CD8-positive, alpha-beta memory T cell (primary cell): ENCODE measurements at regions not wholly inside any gene's neighbourhood (a gene's known extent, or its start where the extent isn't known, plus 50 kb on each side); places are given as distances from the start of the nearest gene placed in this dataset.

Experiments used
- CTCF ChIA-PET: fragments of 350-600 bp; sonication (Branson Sonifier 250); formaldehyde crosslinking; loops from one replicate; lab custom pipeline; 2021; ENCODE audit warnings: antibody characterized with exemption; lab: Charles Lee
- POLR2A ChIA-PET: fragments of 350-600 bp; sonication (Branson Sonifier 250); formaldehyde crosslinking; loops from one replicate; lab custom pipeline; 2021; ENCODE audit warnings: antibody characterized with exemption; lab: Charles Lee
- DNase-seq, 5 donors: peaks; one replicate each; pipeline versions ENCODE4 v3.0.0 to v3.0.0-alpha.2; 2020 to 2022; ENCODE audit warnings: mixed read lengths in 1 of 5
- H3K27ac ChIP-seq: one replicate; pipeline ENCODE4 v1.7.0; 2013; ENCODE audit warnings: low read depth, mild to moderate bottlenecking, low read length, moderate library complexity
- H3K27me3 ChIP-seq: 2 replicates; pipeline ENCODE4 v1.7.0; 2013; ENCODE audit warnings: low read length, mild to moderate bottlenecking; ENCODE audit not compliant: insufficient read depth, poor library complexity, severe bottlenecking
- H3K36me3 ChIP-seq: 2 replicates; pipeline ENCODE4 v1.7.0; 2013; ENCODE audit warnings: mild to moderate bottlenecking, low read length, moderate library complexity; ENCODE audit not compliant: insufficient read depth
- H3K4me1 ChIP-seq: 2 replicates; pipeline ENCODE4 v1.7.0; 2013; ENCODE audit warnings: mild to moderate bottlenecking, low read length, moderate library complexity; ENCODE audit not compliant: insufficient read depth
- H3K4me3 ChIP-seq: 2 replicates; pipeline ENCODE4 v1.7.0; 2013; ENCODE audit warnings: mild to moderate bottlenecking, low read length
- H3K9me3 ChIP-seq: 2 replicates; pipeline ENCODE4 v1.7.0; 2013; ENCODE audit warnings: mild to moderate bottlenecking, low read length
- H3K27ac Mint-ChIP-seq, 8 donors: one replicate each; pipeline ENCODE4 v1.8.0; 2020 to 2021; ENCODE audit warnings: mixed read lengths in 8 of 8, mild to moderate bottlenecking in 6 of 8, inconsistent platforms in 3 of 8, moderate library complexity in 3 of 8
- H3K27me3 Mint-ChIP-seq, 2 donors: one replicate each; pipeline ENCODE4 v1.8.0; 2020 to 2021; ENCODE audit warnings: mixed read lengths in 2 of 2, mild to moderate bottlenecking in 1 of 2, moderate library complexity in 1 of 2
- H3K36me3 Mint-ChIP-seq, 3 donors: one replicate each; pipeline ENCODE4 v1.8.0; 2020 to 2021; ENCODE audit warnings: mixed read lengths in 3 of 3, inconsistent platforms in 1 of 3, mild to moderate bottlenecking in 1 of 3
- H3K4me1 Mint-ChIP-seq, 3 donors: one replicate each; pipeline ENCODE4 v1.8.0; 2020 to 2021; ENCODE audit warnings: mixed read lengths in 3 of 3, inconsistent platforms in 1 of 3, mild to moderate bottlenecking in 1 of 3
- H3K4me3 Mint-ChIP-seq, 7 donors: one replicate each; pipeline ENCODE4 v1.8.0; 2020 to 2021; ENCODE audit warnings: mixed read lengths in 7 of 7, mild to moderate bottlenecking in 6 of 7, moderate library complexity in 4 of 7, inconsistent platforms in 2 of 7
- H3K9me3 Mint-ChIP-seq, 5 donors: one replicate each; pipeline ENCODE4 v1.8.0; 2020 to 2022; ENCODE audit warnings: mixed read lengths in 5 of 5, mild to moderate bottlenecking in 3 of 5, moderate library complexity in 2 of 5, inconsistent platforms in 1 of 5

DNA sequence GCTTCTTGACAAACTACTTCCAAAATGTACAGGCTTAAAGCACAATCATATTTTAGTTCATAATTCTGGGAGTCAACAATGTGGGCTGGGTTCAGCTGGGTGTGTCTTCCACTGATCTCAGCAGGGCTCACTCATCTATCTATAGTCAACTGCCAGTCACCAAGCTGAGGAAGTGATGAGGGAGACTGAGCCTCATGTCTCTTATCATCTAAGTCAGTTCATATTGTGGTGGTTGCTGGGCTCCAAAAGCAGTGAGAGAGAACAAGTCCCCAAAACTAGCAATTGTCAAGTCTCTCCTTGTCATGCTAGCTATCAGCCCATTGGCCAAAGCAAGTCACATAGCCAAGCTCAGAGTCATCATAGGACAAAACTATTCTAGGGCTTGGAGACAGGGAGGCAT, 465.9 kb upstream of the ARID1B start:
- Mint-ChIP-seq H3K9me3 (no peaks in the 10 kb centered on the region), H3K36me3 (no peaks in the 10 kb centered on the region), H3K4me1 (no peaks in the 10 kb centered on the region), H3K27me3 (peaks cover 0 to 1% of the 10 kb centered on the region in 2 donors), H3K27ac (no peak overlapping the region), H3K4me3 (no peak overlapping the region)
- Histone ChIP-seq H3K27me3 (no peaks in the 10 kb centered on the region), H3K4me1 (no peaks in the 10 kb centered on the region), H3K4me3 (no peak overlapping the region), H3K9me3 (no peaks in the 10 kb centered on the region), H3K36me3 (no peaks in the 10 kb centered on the region), H3K27ac (no peak overlapping the region)
- POLR2A ChIA-PET = no interaction called here
- DNase-seq = no peak
- CTCF ChIA-PET = no interaction called here

DNA sequence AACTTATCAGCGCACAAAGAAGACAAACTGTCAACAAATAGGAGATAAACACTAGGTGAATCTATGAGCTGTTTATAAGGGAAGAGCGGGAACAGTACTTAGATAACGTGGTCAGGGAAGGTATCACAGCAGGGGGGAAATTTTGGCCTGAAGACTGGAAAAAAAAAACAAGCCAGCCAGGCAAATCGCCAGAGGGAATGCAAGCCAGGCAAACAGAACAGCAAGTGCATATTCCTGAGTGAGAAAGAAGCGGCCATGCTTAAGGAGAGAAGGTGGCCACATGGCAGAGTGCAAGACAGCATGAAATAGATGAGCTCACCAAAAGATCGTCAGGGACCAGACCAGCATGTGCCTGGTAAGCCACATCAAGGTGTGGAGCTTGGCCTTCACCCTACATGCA, 466.5 kb upstream of the ARID1B start:
- H3K9me3 ChIP-seq = no peaks in the 10 kb centered on the region
- no peaks in the 10 kb centered on the region for H3K27me3 ChIP-seq
- Mint-ChIP-seq H3K27me3 (peaks cover 0 to 1% of the 10 kb centered on the region in 2 donors), H3K4me1 (no peaks in the 10 kb centered on the region), H3K27ac (no peak overlapping the region), H3K4me3 (no peak overlapping the region), H3K36me3 (no peaks in the 10 kb centered on the region), H3K9me3 (no peaks in the 10 kb centered on the region)
- H3K4me1 ChIP-seq = no peaks in the 10 kb centered on the region
- H3K4me3 ChIP-seq = no peak overlapping the region
- H3K27ac ChIP-seq = no peak overlapping the region
- no peak for DNase-seq
- POLR2A ChIA-PET = no interaction called here
- H3K36me3 ChIP-seq = no peaks in the 10 kb centered on the region
- CTCF ChIA-PET = no interaction called here

DNA sequence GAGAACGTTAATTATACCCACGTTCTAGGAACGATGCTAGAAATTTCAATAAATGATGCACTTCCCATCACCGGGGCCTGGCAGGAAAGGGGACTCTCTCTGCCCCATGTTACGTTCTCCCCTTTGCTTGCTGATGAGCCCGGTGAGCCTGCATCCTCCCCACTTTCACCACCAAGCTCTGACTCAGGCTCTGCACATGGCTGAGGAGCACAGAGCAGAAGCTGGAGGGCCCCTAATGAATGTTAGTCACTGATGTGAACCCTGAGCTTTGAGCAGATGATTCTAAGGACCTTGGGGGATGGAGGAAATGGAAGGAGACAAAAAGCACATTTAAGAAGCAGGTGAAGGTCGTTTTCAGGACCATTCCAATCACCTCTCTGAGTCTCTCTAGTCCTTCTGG, 468.2 kb upstream of the ARID1B start:
- ChIA-PET CTCF (no interaction called here), POLR2A (no interaction called here)
- no peak overlapping the region for H3K4me3 Mint-ChIP-seq
- H3K36me3 Mint-ChIP-seq = no peaks in the 10 kb centered on the region
- no peaks in the 10 kb centered on the region for H3K4me1 Mint-ChIP-seq
- DNase-seq = no peak
- Histone ChIP-seq H3K27ac (no peak overlapping the region), H3K27me3 (no peaks in the 10 kb centered on the region), H3K36me3 (no peaks in the 10 kb centered on the region), H3K4me3 (no peak overlapping the region), H3K9me3 (no peaks in the 10 kb centered on the region), H3K4me1 (no peaks in the 10 kb centered on the region)
- H3K27ac Mint-ChIP-seq = no peak overlapping the region
- H3K27me3 Mint-ChIP-seq = peaks cover 0 to under 1% of the 10 kb centered on the region in 2 donors
- no peaks in the 10 kb centered on the region for H3K9me3 Mint-ChIP-seq

DNA sequence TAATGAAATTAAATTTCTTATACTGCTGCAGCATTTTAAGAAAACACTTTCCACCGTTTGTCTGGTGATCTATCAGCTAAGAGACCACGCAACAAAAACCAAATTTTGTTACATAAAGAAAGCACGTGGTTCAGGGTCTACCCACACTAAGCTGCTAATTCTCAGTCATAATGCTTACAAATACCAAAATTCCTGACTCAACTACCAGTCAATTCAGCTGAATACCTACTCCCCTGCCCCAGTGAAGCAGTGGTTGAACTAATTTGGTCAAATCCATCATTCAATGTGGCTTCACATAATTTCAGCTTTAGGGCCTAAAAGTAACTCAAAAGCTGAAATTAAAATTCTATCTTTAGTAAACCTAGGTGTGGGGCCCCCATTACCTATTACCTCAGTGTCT, 468.6 kb upstream of the ARID1B start:
- Histone ChIP-seq H3K9me3 (no peaks in the 10 kb centered on the region), H3K27ac (no peak overlapping the region), H3K4me3 (no peak overlapping the region), H3K27me3 (no peaks in the 10 kb centered on the region), H3K4me1 (no peaks in the 10 kb centered on the region), H3K36me3 (no peaks in the 10 kb centered on the region)
- ChIA-PET CTCF (no interaction called here), POLR2A (no interaction called here)
- no peak for DNase-seq
- Mint-ChIP-seq H3K4me3 (no peak overlapping the region), H3K27ac (no peak overlapping the region), H3K36me3 (no peaks in the 10 kb centered on the region), H3K4me1 (no peaks in the 10 kb centered on the region), H3K9me3 (peaks cover 0 to 1% (median 0%) of the 10 kb centered on the region in 5 donors), H3K27me3 (no peaks in the 10 kb centered on the region)

DNA sequence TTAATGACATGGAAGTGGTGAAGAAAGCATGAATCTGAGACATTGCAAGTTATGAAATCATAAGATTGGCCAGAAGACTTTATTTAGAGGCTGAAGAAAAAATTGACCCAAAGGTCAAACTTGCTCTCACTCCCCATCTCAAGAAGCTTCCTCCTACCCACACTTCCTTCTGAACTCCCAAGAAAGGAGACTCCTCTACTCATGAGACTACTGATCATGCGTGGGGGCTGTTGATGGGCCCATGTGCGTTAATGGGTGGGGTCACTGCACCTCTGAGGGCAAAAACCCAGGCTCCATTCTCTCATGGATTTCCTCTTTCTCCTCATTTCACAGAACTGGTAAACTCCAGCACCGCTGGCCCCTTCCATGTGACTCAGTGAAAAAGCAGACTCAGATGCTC, 470.6 kb upstream of the ARID1B start:
- Mint-ChIP-seq H3K4me3 (no peak overlapping the region), H3K4me1 (no peaks in the 10 kb centered on the region), H3K9me3 (peaks cover 0 to 4% (median 0%) of the 10 kb centered on the region in 5 donors), H3K27ac (no peak overlapping the region), H3K27me3 (no peaks in the 10 kb centered on the region), H3K36me3 (no peaks in the 10 kb centered on the region)
- Histone ChIP-seq H3K36me3 (no peaks in the 10 kb centered on the region), H3K4me3 (no peak overlapping the region), H3K4me1 (no peaks in the 10 kb centered on the region), H3K9me3 (no peaks in the 10 kb centered on the region), H3K27ac (no peak overlapping the region), H3K27me3 (no peaks in the 10 kb centered on the region)
- POLR2A ChIA-PET = no interaction called here
- no peak for DNase-seq
- CTCF ChIA-PET = no interaction called here

DNA sequence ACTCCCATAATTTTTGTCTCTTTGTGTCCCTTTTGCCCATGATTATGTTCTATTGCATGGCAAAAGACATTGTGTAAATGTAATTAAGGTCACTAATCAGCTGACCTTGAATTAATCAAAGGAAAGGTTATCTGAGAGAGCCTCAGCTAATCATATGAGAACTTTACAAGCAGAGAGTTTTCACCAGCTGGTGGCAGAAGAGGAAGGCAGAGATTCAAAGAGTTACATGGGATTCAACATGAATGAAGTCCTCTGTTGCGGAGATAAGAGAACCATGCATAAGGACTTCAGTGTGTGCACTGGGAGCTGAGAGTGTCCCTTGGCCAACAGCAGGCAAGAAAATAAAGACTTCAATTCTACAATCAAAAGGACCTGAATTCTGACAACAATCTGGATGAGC, 494.1 kb upstream of the ARID1B start:
- H3K27ac ChIP-seq = no peak overlapping the region
- peaks cover 2 to 7% of the 10 kb centered on the region in 2 donors for H3K27me3 Mint-ChIP-seq
- no peak overlapping the region for H3K4me3 ChIP-seq
- H3K4me1 ChIP-seq = no peaks in the 10 kb centered on the region
- ChIA-PET CTCF (no interaction called here), POLR2A (no interaction called here)
- no peaks in the 10 kb centered on the region for H3K36me3 ChIP-seq
- DNase-seq = no peak
- H3K27ac Mint-ChIP-seq = no peak overlapping the region
- H3K9me3 Mint-ChIP-seq = peaks cover 0 to 4% (median 0%) of the 10 kb centered on the region in 5 donors
- no peaks in the 10 kb centered on the region for H3K4me1 Mint-ChIP-seq
- no peaks in the 10 kb centered on the region for H3K9me3 ChIP-seq
- H3K36me3 Mint-ChIP-seq = no peaks in the 10 kb centered on the region
- no peaks in the 10 kb centered on the region for H3K27me3 ChIP-seq
- no peak overlapping the region for H3K4me3 Mint-ChIP-seq

DNA sequence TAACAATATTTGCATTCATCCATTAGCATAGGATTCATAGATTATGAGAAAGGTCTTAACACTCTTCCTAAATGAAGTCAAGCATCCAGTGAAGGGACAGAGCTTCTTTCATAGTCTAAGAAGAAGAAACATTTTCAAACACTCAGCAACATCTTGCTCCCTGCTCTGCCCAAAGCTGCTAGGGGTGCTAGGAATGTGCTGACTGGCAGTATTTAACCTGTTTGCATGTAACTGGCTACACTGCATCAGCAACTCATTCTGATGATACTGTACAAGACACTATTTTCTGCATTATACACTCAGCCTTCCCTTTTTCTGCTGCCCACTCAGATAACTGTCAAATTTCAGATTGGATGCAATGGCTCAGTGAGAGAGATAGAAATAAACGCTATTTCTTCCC, 495.1 kb upstream of the ARID1B start:
- Mint-ChIP-seq H3K36me3 (no peaks in the 10 kb centered on the region), H3K4me3 (no peak overlapping the region), H3K9me3 (peaks cover 0 to 4% (median 0%) of the 10 kb centered on the region in 5 donors), H3K27me3 (peaks cover 2 to 7% of the 10 kb centered on the region in 2 donors), H3K27ac (no peak overlapping the region), H3K4me1 (no peaks in the 10 kb centered on the region)
- Histone ChIP-seq H3K4me1 (no peaks in the 10 kb centered on the region), H3K4me3 (no peak overlapping the region), H3K27ac (no peak overlapping the region), H3K27me3 (no peaks in the 10 kb centered on the region), H3K9me3 (no peaks in the 10 kb centered on the region), H3K36me3 (no peaks in the 10 kb centered on the region)
- DNase-seq = no peak
- ChIA-PET CTCF (no interaction called here), POLR2A (no interaction called here)

DNA sequence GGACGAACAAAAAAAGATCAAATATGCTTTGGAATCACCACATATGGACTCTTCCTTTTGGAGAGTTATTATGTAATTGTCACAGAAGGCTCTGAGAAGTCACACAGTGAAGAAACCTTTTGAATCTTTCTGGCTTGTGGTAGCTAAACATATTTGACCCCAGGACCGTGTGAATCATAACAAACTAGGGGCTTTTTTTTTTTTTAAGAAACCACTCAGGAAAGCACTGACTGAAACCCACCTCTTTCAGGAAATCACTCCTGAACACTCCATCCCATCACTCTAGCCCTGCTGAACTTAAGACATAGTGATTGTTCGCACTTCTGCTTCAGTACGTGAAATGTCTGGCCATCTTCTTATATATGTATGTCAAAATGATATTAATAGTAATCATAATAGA, 495.9 kb upstream of the ARID1B start:
- H3K4me3 ChIP-seq = no peak overlapping the region
- ChIA-PET POLR2A (no interaction called here), CTCF (no interaction called here)
- no peak for DNase-seq
- H3K36me3 ChIP-seq = no peaks in the 10 kb centered on the region
- no peaks in the 10 kb centered on the region for H3K9me3 ChIP-seq
- no peak overlapping the region for H3K4me3 Mint-ChIP-seq
- H3K27me3 ChIP-seq = no peaks in the 10 kb centered on the region
- no peaks in the 10 kb centered on the region for H3K4me1 ChIP-seq
- H3K36me3 Mint-ChIP-seq = no peaks in the 10 kb centered on the region
- H3K9me3 Mint-ChIP-seq = peaks cover 0 to 4% (median 0%) of the 10 kb centered on the region in 5 donors
- peak overlapping the region in 1 of 8 donors; percentile 7 for H3K27ac Mint-ChIP-seq
- H3K27ac ChIP-seq = no peak overlapping the region
- H3K4me1 Mint-ChIP-seq = no peaks in the 10 kb centered on the region
- peaks cover 3 to 4% of the 10 kb centered on the region in 2 donors for H3K27me3 Mint-ChIP-seq

DNA sequence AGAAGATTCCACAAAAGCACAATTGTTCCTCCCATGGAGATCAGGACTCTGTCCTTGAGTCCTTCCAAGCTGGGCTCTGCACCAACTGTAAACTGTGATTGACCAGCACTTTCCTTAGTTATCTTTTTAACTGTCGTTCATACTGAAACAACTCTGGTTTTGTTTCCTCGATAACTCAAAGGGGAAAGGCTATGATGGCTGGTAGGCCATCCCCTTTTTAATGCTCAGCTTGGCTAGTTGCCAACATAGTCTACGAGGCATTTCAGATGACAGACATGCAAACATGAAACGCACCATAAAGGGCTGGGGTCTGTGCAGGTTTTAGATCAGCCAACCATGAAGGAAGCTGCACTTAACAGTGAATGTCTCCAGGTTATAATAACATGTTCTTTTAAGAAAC, 497.1 kb upstream of the ARID1B start:
- H3K27me3 ChIP-seq = no peaks in the 10 kb centered on the region
- no peak overlapping the region for H3K27ac ChIP-seq
- Mint-ChIP-seq H3K9me3 (peaks cover 0 to 4% (median 0%) of the 10 kb centered on the region in 5 donors), H3K4me3 (no peak overlapping the region), H3K4me1 (no peaks in the 10 kb centered on the region), H3K27me3 (peaks cover 4 to 7% of the 10 kb centered on the region in 2 donors), H3K36me3 (no peaks in the 10 kb centered on the region), H3K27ac (no peak overlapping the region)
- H3K9me3 ChIP-seq = no peaks in the 10 kb centered on the region
- H3K36me3 ChIP-seq = no peaks in the 10 kb centered on the region
- POLR2A ChIA-PET = no interaction called here
- CTCF ChIA-PET = no interaction called here
- H3K4me3 ChIP-seq = no peak overlapping the region
- H3K4me1 ChIP-seq = no peaks in the 10 kb centered on the region
- DNase-seq = no peak
